ENCODE measurements at regions not wholly inside any gene's neighbourhood (a gene's known extent, or its start where the extent isn't known, plus 50 kb on each side); places are given as distances from the start of the nearest gene placed in this dataset.

- no peak overlapping the region for H3K4me3 ChIP-seq (ENCODE audit: low read depth, low read length)
- DNase-seq (ENCODE audit: low read depth): no peak
- TF ChIP-seq CTCF (conservative IDR thresholded peaks at IDR 0.05; ENCODE audit: low read depth, low read length): no peak
These were observed 161.1 kb upstream of the LYZL1 start for GRCh38 chr10:29127731-29128130.

DNA sequence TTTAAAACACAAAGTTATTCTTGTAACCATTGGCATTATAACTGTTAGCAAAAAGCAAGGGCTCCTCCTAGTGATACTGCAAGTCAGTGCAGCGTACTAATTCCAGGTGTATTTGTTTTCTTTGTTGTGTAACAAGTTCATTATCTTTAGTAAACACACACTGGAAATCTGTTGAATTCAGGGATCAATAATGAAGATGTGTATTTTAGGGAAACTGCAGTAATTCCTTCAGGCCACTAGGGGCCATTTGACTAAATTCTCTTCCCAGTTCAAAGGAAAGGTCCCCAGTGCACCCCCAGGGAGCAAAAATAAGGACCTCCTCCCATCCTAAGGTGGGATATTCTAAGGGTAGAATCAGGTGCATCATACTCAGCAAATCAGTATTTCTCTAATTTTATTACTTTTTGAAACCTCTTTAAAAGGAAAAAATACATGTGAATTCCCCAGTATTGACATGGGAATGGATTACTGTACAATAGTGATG is 158.6 kb upstream of the LYZL1 start:
- peak; percentile 16 for DNase-seq (ENCODE audit: low read depth)
- peak; percentile 80 for TF ChIP-seq CTCF (conservative IDR thresholded peaks at IDR 0.05; ENCODE audit: low read depth, low read length)
- no peak overlapping the region for H3K4me3 ChIP-seq (ENCODE audit: low read depth, low read length)

DNA sequence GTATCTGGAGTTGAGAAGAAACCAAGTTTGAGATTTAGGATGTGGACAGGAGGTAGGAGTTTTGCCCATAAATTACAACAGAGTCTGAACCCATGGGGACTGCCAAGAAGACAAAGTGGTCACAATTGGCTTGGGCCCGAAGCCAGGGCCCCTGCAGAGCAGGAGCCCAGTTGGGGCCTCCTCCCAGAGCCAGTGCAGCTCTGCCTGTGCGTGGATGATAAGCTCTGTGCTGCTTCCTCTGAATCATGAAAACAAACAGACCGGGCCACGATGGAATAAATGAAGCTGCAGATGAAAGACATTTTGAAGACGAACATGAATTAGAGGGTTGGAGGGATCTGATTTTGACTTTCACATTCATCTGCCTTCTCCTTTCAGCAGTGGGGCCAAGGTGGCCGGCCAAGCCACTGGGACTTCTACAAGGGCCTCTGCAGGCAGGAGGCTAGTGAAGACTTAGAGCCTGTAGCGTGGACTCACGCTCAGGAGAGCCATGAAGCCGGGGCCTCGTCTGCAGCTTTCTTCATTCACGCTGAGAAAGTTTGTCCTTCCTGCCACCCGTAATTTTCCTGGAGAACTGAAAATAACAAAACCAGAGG is 156.8 kb upstream of the LYZL1 start:
- DNase-seq (ENCODE audit: low read depth): no peak
- H3K4me3 ChIP-seq (ENCODE audit: low read depth, low read length): no peak overlapping the region
- TF ChIP-seq CTCF (conservative IDR thresholded peaks at IDR 0.05; ENCODE audit: low read depth, low read length): no peak

GRCh38 chr10:29132551-29133111 is 156.2 kb upstream of the LYZL1 start:
- TF ChIP-seq CTCF (conservative IDR thresholded peaks at IDR 0.05; ENCODE audit: low read depth, low read length): no peak
- DNase-seq (ENCODE audit: low read depth): no peak
- H3K4me3 ChIP-seq (ENCODE audit: low read depth, low read length): no peak overlapping the region

DNA sequence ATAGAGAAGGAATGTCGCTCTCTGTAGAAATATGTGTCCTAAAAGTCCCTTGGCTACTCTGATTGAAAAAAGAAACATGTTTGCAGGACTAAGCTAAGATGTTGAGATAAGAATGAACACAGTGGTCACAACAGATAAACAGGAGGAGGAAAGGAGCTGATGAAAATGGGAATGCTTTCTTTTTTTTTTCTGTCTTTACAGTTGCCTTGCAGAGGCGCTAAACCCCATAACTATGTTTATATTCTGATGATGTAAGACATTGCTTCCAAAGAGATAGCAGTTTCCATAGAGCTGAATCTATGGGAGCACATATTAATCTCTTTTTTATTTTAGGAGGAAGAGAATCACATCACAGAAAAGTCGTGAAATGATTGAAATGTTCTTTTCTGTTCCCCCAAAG is 153.5 kb upstream of the LYZL1 start:
- no peak overlapping the region for H3K4me3 ChIP-seq (ENCODE audit: low read depth, low read length)
- no peak for TF ChIP-seq CTCF (conservative IDR thresholded peaks at IDR 0.05; ENCODE audit: low read depth, low read length)

GRCh38 chr10:29136411-29136810 is 152.5 kb upstream of the LYZL1 start:
- H3K4me3 ChIP-seq (ENCODE audit: low read depth, low read length): no peak overlapping the region
- no peak for DNase-seq (ENCODE audit: low read depth)
- no peak for TF ChIP-seq CTCF (conservative IDR thresholded peaks at IDR 0.05; ENCODE audit: low read depth, low read length)

More for the DNA sequence above, 153.5 kb upstream of the LYZL1 start:
- no peak for DNase-seq (ENCODE audit: low read depth)

DNA sequence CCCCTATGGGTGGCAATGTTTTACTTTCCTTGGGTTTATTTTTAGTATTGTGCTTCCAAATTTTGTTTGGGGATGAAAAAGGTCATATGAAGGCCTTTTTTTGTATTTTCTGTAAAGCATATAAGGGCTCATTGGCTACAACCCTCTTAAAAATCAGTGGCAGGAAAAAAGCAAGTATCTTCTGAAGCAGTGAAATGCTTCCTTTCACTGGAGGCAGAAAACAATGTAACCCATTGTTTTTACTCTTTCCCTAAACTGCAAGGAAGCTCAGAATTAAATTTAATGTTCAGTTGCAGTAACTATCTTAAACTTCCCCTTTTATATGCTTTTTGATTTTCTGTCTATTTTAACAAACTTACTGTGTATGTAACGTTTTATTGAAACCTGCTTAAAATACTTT is 148.7 kb upstream of the LYZL1 start:
- TF ChIP-seq CTCF (conservative IDR thresholded peaks at IDR 0.05; ENCODE audit: low read depth, low read length): no peak
- no peak for DNase-seq (ENCODE audit: low read depth)
- H3K4me3 ChIP-seq (ENCODE audit: low read depth, low read length): no peak overlapping the region
